GM12891 (cell line): ENCODE measurements at regions not wholly inside any gene's neighbourhood (a gene's known extent, or its start where the extent isn't known, plus 50 kb on each side); places are given as distances from the start of the nearest gene placed in this dataset.

ENCODE experiments used
- PAX5 ChIP-seq: IDR thresholded peaks from 2 replicates; pipeline ENCODE4 v1.6.1; 2011; ENCODE audit warnings: low read length, moderate library complexity, mild to moderate bottlenecking; ENCODE audit not compliant: insufficient read depth, severe bottlenecking
- POLR2A ChIP-seq: IDR thresholded peaks from 2 replicates; pipeline ENCODE4 v1.6.1; 2011; ENCODE audit warnings: low read depth, low read length, control low read depth
- POLR2AphosphoS5 ChIP-seq: IDR thresholded peaks from 2 replicates; pipeline ENCODE4 v1.6.1; 2011; ENCODE audit warnings: low read depth, low read length, control low read depth
- SPI1 ChIP-seq: IDR thresholded peaks from 2 replicates; pipeline ENCODE4 v1.6.1; 2011; ENCODE audit warnings: low read depth, low read length, control low read depth
- TAF1 ChIP-seq: IDR thresholded peaks from 2 replicates; pipeline ENCODE4 v1.6.1; 2011; ENCODE audit warnings: low read depth, low read length, control low read depth

GRCh38 chr3:150110097-150110496, 139.4 kb upstream of the PFN2 start:
- TF ChIP-seq POLR2AphosphoS5 (no peak), POLR2A (no peak), TAF1 (no peak), SPI1 (no peak), PAX5 (no peak)
